Cardiac fibroblast (primary cell): ENCODE measurements at regions not wholly inside any gene's neighbourhood (a gene's known extent, or its start where the extent isn't known, plus 50 kb on each side); places are given as distances from the start of the nearest gene placed in this dataset.
"Not testable (repeated sequence)": the region's sequence is repeated elsewhere in the genome, so short reads cannot be mapped to it uniquely, and the experiment has no call there.

Source experiments
- DNase-seq, 2 donors: peaks; one replicate each; pipeline versions ENCODE4 v3.0.0 to v3.0.0-alpha.2; 2010; ENCODE audit warnings: low read depth in 2 of 2
- H3K4me3 ChIP-seq, 2 donors: replicated peaks in 1 of 2; 1 replicate in 1 of 2; 2 replicates in 1 of 2; pipeline ENCODE4 v1.5.1; 2011; ENCODE audit warnings: low read depth in 2 of 2, low read length in 2 of 2, mild to moderate bottlenecking in 2 of 2, moderate library complexity in 1 of 2
- TF ChIP-seq, protein P1 (sequence below): IDR thresholded peaks from one replicate; pipeline ENCODE4 v1.5.1; 2011; ENCODE audit warnings: low read depth, mild to moderate bottlenecking, low read length, inconsistent platforms

DNA sequence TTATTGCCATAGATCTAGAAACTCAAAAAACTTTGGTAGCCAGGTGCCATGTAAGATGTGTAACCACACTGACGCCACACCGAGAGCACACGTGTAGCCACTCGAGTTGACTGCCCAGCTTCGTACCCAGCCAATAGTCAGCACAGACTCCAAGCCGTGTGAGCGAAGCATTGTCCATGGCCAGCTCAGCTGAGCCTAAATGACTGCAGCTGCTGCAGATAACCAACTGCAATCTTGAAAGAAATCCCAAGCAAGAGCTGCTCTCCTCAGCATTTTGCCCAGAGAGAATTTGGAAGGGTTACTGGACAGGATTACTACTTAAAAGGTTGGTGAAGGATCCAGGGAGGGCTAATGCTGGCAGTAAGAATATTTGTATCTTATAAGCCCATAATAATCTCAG, 193.0 kb upstream of the THRB start:
- TF ChIP-seq, protein P1, sequence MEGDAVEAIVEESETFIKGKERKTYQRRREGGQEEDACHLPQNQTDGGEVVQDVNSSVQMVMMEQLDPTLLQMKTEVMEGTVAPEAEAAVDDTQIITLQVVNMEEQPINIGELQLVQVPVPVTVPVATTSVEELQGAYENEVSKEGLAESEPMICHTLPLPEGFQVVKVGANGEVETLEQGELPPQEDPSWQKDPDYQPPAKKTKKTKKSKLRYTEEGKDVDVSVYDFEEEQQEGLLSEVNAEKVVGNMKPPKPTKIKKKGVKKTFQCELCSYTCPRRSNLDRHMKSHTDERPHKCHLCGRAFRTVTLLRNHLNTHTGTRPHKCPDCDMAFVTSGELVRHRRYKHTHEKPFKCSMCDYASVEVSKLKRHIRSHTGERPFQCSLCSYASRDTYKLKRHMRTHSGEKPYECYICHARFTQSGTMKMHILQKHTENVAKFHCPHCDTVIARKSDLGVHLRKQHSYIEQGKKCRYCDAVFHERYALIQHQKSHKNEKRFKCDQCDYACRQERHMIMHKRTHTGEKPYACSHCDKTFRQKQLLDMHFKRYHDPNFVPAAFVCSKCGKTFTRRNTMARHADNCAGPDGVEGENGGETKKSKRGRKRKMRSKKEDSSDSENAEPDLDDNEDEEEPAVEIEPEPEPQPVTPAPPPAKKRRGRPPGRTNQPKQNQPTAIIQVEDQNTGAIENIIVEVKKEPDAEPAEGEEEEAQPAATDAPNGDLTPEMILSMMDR: no peak
- H3K4me3 ChIP-seq: no peak overlapping the region
- DNase-seq: no peak

DNA sequence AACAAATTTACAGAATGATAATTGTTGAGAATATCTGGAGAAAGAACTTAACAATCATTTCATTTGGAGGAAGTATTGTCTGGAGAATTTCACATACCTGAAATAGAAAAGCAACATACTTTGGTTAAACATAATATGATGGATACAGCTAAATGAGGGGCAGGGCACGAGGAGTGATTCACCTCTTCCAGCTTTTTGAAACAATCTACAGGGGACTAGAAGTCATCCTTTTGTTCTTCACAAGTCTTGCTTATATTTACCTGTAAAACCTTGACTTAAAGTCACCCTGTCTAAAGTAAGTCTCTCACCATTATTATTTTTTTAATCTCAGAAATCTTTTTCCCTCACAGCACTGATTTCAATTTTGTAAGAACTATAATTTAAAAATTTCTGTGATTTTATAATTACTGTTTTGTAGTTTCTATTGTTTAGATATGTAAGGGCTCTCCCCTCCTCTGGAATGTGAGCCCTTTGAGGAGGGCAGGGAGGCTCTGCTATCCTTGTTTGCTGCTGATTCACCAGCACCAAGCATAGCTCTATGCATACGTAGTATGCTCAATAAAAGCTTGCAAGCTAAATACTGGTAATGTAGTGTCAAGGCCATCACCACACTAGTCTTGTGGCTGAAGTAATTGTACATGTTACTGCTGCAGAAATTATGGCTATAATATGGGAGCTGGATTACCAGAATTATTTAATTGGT, 193.9 kb upstream of the THRB start:
- no peak overlapping the region for H3K4me3 ChIP-seq
- TF ChIP-seq, protein P1: no peak
- peak in 1 of 2 donors; percentile 26 for DNase-seq

DNA sequence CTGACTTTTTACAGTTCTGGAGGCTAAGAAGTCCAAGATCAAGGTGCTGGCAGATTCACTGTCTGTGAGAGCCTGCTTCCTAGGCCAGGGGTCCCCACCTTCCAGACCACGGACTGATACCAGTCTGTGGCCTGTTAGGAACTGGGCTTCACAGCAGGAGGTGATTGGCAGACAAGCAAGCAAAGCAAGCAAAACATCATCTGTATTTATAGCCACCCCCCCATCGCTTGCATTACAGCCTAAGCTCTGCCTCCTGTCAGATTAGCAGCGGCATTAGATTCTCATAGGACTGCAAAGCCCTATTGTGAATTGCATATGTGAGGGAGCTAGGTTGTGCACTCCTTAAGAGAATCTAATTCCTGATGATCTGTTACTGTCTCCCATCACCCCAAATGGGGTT, 194.7 kb upstream of the THRB start:
- TF ChIP-seq, protein P1: no peak
- no peak for DNase-seq
- no peak overlapping the region for H3K4me3 ChIP-seq

DNA sequence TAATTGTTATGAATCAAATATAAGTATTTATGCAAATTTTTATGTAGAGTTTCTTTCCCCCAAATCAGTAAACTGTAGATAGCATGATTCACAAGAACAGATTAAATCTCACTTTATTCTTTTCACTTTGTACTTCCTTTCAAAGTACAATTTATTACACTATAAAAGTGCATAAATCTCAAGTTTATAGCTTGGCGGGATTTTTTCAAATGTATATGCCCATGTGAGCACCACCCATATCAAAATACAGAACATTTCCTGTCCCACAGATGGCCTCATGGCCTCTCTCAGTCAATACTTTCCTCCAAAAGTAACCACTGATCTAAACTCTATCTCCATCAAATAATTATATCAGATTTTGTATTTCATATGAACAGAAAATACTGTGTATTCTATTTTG, 196.1 kb upstream of the THRB start:
- TF ChIP-seq, protein P1: no peak
- no peak for DNase-seq
- H3K4me3 ChIP-seq: no peak overlapping the region

DNA sequence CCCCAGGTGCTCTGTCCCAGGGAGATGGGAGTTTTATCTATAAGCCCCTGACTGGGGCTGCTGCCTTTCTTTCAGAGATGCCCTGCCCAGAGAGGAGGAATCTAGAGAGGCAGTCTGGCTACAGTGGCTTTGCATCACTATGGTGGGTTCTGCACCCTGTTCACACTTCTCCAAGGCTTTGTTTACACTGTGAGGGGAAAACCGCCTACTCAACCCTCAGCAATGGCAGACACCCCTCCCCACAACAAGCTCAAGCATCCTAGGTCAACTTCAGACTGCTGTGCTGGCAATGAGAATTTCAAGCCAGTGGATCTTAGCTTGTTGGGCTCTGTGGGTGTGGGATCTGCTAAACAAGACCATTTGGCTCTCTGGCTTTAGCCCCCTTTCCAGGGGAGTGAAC, 204.4 kb upstream of the THRB start:
- not testable (repeated sequence) for DNase-seq, H3K4me3 ChIP-seq

DNA sequence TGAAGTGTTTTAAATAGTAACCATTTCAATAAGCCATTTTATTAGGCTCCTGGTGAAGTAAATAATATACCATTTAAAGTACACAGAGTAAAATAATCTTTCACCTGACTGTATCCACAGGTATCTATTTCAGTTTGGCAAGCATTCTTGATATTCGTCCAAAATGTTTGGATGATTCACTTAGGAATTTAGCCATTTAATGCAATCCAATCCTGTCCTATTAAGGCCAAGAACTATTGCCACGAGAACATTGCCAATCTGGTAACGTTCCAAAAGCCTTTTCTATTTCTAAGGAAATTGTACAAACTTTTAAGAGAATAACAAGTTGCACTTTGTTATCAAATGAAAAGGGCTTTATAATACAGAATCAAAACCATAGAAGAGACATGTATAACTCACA, 209.8 kb upstream of the THRB start:
- TF ChIP-seq, protein P1: no peak
- peak; percentile 54 to 71 for DNase-seq

DNA sequence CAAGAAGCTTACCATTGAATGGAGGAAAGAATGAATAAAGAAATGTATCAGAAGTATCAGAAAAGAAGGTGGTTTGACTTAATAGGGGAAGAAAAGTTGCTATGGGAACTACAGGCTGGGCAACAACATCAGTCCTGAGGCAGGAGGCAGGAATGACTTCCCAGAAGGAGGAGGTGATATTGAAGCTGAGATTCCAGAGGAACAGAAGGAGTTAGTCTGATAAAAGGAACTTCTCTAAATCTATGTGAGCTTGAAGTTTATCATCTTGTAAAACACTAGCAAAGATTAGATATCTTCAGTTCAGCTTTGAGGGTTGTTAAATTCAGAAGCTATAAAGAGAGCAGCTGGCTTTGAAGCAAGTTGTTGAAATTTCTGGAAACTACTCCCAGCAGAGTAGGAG, 213.3 kb upstream of the THRB start:
- no peak overlapping the region for H3K4me3 ChIP-seq
- no peak for DNase-seq
- TF ChIP-seq, protein P1: no peak

More for the DNA sequence above, 209.8 kb upstream of the THRB start:
- no peak overlapping the region for H3K4me3 ChIP-seq
